NB4 (cell line): ENCODE measurements at regions not wholly inside any gene's neighbourhood (a gene's known extent, or its start where the extent isn't known, plus 50 kb on each side); places are given as distances from the start of the nearest gene placed in this dataset.

Experiments
- CTCF ChIP-seq: IDR thresholded peaks from one replicate; pipeline ENCODE4 v1.5.1; 2012; ENCODE audit warnings: low read depth, low read length
- POLR2A ChIP-seq: IDR thresholded peaks from 2 replicates; pipeline ENCODE4 v1.6.1; 2011; ENCODE audit warnings: mild to moderate bottlenecking; ENCODE audit not compliant: insufficient read length; ENCODE audit errors: extremely low read depth

GRCh38 chr11:109329716-109330115 is 92.3 kb upstream of the C11orf87 start:
- TF ChIP-seq CTCF: no peak
- TF ChIP-seq POLR2A: no peak
